ENCODE measurements at regions not wholly inside any gene's neighbourhood (a gene's known extent, or its start where the extent isn't known, plus 50 kb on each side); places are given as distances from the start of the nearest gene placed in this dataset.

DNA sequence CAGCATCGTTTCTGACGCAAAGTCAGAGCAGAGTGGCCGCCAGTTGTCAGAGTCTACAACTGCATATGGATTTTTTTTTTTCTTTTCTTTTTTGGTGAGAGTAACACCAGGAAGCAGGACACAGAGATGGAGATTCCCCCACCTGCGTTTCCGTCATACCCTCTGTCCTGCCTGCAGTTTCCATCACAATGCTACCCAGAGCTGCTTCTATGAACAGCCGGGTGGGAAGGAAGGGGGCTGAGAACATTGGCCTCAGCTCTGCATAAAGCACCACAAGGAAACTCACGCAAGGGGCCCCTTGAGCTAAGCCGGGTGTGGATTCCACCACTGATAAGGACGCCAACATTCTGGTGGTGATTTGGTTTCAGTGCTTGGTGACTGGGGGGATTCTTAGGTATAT lies 183.5 kb upstream of the AFDN start:
- Histone ChIP-seq H3K4me3 (replicated peaks in 1 of 4; ENCODE audit: control extremely low read depth in 1 of 4, insufficient read depth in 1 of 4, low read depth in 3 of 4, low read length in 4 of 4) (no peak overlapping the region), H2AFZ (ENCODE audit: low read length) (no peak overlapping the region), H3K9me3 (ENCODE audit: control insufficient read depth, insufficient read depth, low read depth, low read length) (no peaks in the 10 kb centered on the region), H3K9ac (ENCODE audit: insufficient read depth, low read length) (no peak overlapping the region), H3K27me3 (ENCODE audit: control insufficient read depth, insufficient read depth, low read length) (no peaks in the 10 kb centered on the region), H3K4me1 (ENCODE audit: control insufficient read depth, extremely low read depth, insufficient read depth, low read length) (no peaks in the 10 kb centered on the region), H3K27ac (ENCODE audit: insufficient read depth, low read length) (no peak overlapping the region), H3K79me2 (ENCODE audit: control insufficient read depth, insufficient read depth, low read length) (no peaks in the 10 kb centered on the region), H3K4me2 (ENCODE audit: extremely low read depth, insufficient read depth, low read length) (no peak overlapping the region), H4K20me1 (ENCODE audit: control insufficient read depth, extremely low read depth, insufficient read depth, low read length) (no peaks in the 10 kb centered on the region), H3K36me3 (ENCODE audit: control insufficient read depth, insufficient read depth, low read length) (no peaks in the 10 kb centered on the region)
- DNase-seq (ENCODE audit: low read depth in 2 of 2) = no peak
- TF ChIP-seq, protein P1, sequence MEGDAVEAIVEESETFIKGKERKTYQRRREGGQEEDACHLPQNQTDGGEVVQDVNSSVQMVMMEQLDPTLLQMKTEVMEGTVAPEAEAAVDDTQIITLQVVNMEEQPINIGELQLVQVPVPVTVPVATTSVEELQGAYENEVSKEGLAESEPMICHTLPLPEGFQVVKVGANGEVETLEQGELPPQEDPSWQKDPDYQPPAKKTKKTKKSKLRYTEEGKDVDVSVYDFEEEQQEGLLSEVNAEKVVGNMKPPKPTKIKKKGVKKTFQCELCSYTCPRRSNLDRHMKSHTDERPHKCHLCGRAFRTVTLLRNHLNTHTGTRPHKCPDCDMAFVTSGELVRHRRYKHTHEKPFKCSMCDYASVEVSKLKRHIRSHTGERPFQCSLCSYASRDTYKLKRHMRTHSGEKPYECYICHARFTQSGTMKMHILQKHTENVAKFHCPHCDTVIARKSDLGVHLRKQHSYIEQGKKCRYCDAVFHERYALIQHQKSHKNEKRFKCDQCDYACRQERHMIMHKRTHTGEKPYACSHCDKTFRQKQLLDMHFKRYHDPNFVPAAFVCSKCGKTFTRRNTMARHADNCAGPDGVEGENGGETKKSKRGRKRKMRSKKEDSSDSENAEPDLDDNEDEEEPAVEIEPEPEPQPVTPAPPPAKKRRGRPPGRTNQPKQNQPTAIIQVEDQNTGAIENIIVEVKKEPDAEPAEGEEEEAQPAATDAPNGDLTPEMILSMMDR (conservative IDR thresholded peaks at IDR 0.05 in 1 of 2, IDR thresholded peaks at IDR 0.05 in 1 of 2; ENCODE audit: low read depth in 1 of 2, low read length in 2 of 2) = no peak
- no peak for TF ChIP-seq EZH2 (IDR thresholded peaks at IDR 0.05; ENCODE audit: low read length, missing control alignments)

DNA sequence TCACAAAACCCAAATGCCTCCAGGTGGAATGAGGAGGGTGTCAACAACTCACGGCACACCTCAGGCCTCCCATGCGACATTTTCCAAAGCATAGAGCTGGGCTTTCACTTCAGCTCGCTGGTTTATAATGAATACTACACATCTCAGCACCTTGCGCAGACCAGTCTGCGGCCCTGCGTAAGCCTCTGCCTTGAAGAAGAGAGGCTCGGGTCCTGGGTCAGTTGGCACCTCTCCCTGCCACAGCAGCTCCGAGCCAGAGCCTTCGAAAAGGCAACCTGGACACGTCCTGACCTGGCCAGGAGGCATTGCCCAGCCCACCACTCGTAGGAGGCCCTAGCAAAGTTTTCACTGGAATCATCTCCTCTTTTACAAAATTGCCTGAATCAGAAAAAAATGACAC lies 183.0 kb upstream of the AFDN start:
- Histone ChIP-seq H3K36me3 (ENCODE audit: control insufficient read depth, insufficient read depth, low read length) (no peaks in the 10 kb centered on the region), H3K4me1 (ENCODE audit: control insufficient read depth, extremely low read depth, insufficient read depth, low read length) (no peaks in the 10 kb centered on the region), H3K4me2 (ENCODE audit: extremely low read depth, insufficient read depth, low read length) (no peak overlapping the region), H3K27me3 (ENCODE audit: control insufficient read depth, insufficient read depth, low read length) (no peaks in the 10 kb centered on the region), H2AFZ (ENCODE audit: low read length) (no peak overlapping the region), H3K9ac (ENCODE audit: insufficient read depth, low read length) (no peak overlapping the region), H3K9me3 (ENCODE audit: control insufficient read depth, insufficient read depth, low read depth, low read length) (no peaks in the 10 kb centered on the region), H4K20me1 (ENCODE audit: control insufficient read depth, extremely low read depth, insufficient read depth, low read length) (no peaks in the 10 kb centered on the region), H3K79me2 (ENCODE audit: control insufficient read depth, insufficient read depth, low read length) (no peaks in the 10 kb centered on the region), H3K4me3 (replicated peaks in 1 of 4; ENCODE audit: control extremely low read depth in 1 of 4, insufficient read depth in 1 of 4, low read depth in 3 of 4, low read length in 4 of 4) (no peak overlapping the region), H3K27ac (ENCODE audit: insufficient read depth, low read length) (no peak overlapping the region)
- TF ChIP-seq, protein P1 (conservative IDR thresholded peaks at IDR 0.05 in 1 of 2, IDR thresholded peaks at IDR 0.05 in 1 of 2; ENCODE audit: low read depth in 1 of 2, low read length in 2 of 2) = no peak
- TF ChIP-seq EZH2 (IDR thresholded peaks at IDR 0.05; ENCODE audit: low read length, missing control alignments) = no peak
- DNase-seq (ENCODE audit: low read depth in 2 of 2) = no peak

DNA sequence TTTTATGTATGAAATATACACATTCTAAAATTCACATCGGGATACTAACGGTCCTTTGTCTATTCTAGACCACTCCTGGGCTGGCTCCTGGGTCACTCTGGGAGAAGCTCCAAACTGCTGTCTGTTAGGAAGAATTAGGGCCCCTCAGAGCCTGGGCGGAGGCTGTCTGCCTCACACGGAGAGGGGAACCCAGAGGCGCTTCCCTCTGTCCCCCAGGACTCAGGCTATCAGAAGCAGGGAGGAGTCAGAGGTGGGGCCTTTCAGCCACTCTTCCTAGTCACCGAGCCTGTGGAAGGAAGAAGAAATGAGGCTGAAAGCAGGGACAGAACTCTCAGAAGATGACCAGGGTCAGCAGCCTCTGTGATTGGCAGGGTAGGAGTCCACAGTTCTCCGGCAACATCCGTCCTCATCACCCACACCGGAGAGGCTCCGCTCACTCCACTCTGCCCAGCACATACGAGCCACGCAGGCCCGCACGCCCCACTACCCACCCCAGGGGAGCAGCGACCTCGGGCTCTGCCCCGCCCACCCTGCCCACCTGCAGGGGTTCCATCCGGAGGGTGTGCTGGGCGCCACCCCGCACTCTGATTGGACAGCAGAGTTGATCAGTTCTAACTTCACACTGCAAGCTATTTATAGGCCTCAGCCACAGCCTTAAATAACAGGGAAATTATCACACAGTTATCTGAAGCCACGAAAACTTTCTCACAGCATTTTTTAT lies 182.1 kb upstream of the AFDN start:
- Histone ChIP-seq H3K9me3 (ENCODE audit: control insufficient read depth, insufficient read depth, low read depth, low read length) (no peaks in the 10 kb centered on the region), H3K4me3 (replicated peaks in 1 of 4; ENCODE audit: control extremely low read depth in 1 of 4, insufficient read depth in 1 of 4, low read depth in 3 of 4, low read length in 4 of 4) (no peak overlapping the region)

More for the DNA sequence above, 182.1 kb upstream of the AFDN start:
- H3K4me1 ChIP-seq (ENCODE audit: control insufficient read depth, extremely low read depth, insufficient read depth, low read length) = no peaks in the 10 kb centered on the region
- TF ChIP-seq EZH2 (IDR thresholded peaks at IDR 0.05; ENCODE audit: low read length, missing control alignments) = no peak
- TF ChIP-seq, protein P1 (conservative IDR thresholded peaks at IDR 0.05 in 1 of 2, IDR thresholded peaks at IDR 0.05 in 1 of 2; ENCODE audit: low read depth in 1 of 2, low read length in 2 of 2) = no peak
- H3K79me2 ChIP-seq (ENCODE audit: control insufficient read depth, insufficient read depth, low read length) = no peaks in the 10 kb centered on the region
- no peak overlapping the region for H3K27ac ChIP-seq (ENCODE audit: insufficient read depth, low read length)
- DNase-seq (ENCODE audit: low read depth in 2 of 2) = no peak
- no peak overlapping the region for H3K9ac ChIP-seq (ENCODE audit: insufficient read depth, low read length)
- H3K27me3 ChIP-seq (ENCODE audit: control insufficient read depth, insufficient read depth, low read length) = no peaks in the 10 kb centered on the region
- no peaks in the 10 kb centered on the region for H4K20me1 ChIP-seq (ENCODE audit: control insufficient read depth, extremely low read depth, insufficient read depth, low read length)
- H3K4me2 ChIP-seq (ENCODE audit: extremely low read depth, insufficient read depth, low read length) = no peak overlapping the region
- H3K36me3 ChIP-seq (ENCODE audit: control insufficient read depth, insufficient read depth, low read length) = no peaks in the 10 kb centered on the region
- H2AFZ ChIP-seq (ENCODE audit: low read length) = no peak overlapping the region

Measured in fibroblast of lung (primary cell).